Endothelial cell of umbilical vein (primary cell): ENCODE measurements at regions not wholly inside any gene's neighbourhood (a gene's known extent, or its start where the extent isn't known, plus 50 kb on each side); places are given as distances from the start of the nearest gene placed in this dataset.

Experiments
- BruUV-seq: library from RNA; stranded (reverse); fragments of 400-500 nt; replicated peaks from 2 replicates; lab custom pipeline; 2021; lab: Mats Ljungman, UMichigan
- CTCF ChIA-PET: fragments of 300-600, 350-600 bp; sonication (Branson Sonifier 250); formaldehyde crosslinking; loops from one replicate; lab custom pipeline; 2021; ENCODE audit warnings: antibody characterized with exemption, inconsistent platforms; lab: Charles Lee
- POLR2A ChIA-PET: fragments of 300-600, 350-600 bp; sonication (Branson Sonifier 250); formaldehyde crosslinking; loops from one replicate; lab custom pipeline; 2021; ENCODE audit warnings: antibody characterized with exemption, inconsistent platforms; lab: Charles Lee
- DNase-seq: peaks from one replicate; pipeline ENCODE4 v3.0.0-alpha.2; 2011; ENCODE audit warnings: low read depth, low spot score
- FAIRE-seq: peaks from 2 replicates; lab custom pipeline; 2011; peaks lifted over from hg19 to GRCh38; lab: Jason Lieb, UNC
- H2AFZ ChIP-seq: 2 replicates; pipeline ENCODE4 v1.6.0; 2012; ENCODE audit warnings: low read depth, low read length, control low read depth, inconsistent platforms
- H3K27ac ChIP-seq: 2 replicates; pipeline ENCODE4 v1.5.1; 2011; ENCODE audit warnings: low read depth, mild to moderate bottlenecking, control low read depth, low read length, moderate library complexity; ENCODE audit not compliant: insufficient read depth
- H3K27me3 ChIP-seq, 2 experiments: 2 replicates each; pipeline versions ENCODE4 v1.6.0 to v1.6.1; 2011; ENCODE audit warnings: low read length in 2 of 2, mixed read lengths in 1 of 2; ENCODE audit not compliant: control insufficient read depth in 2 of 2, insufficient read depth in 2 of 2
- H3K36me3 ChIP-seq, 2 experiments: 2 replicates in 1 of 2; 3 replicates in 1 of 2; pipeline ENCODE4 v1.5.1; 2011; ENCODE audit warnings: low read length in 2 of 2, mild to moderate bottlenecking in 1 of 2, moderate library complexity in 1 of 2; ENCODE audit not compliant: control insufficient read depth in 2 of 2, insufficient read depth in 2 of 2; ENCODE audit errors: extremely low read depth in 1 of 2
- H3K4me1 ChIP-seq: 3 replicates; pipeline ENCODE4 v1.5.1; 2011; ENCODE audit warnings: mild to moderate bottlenecking, low read length; ENCODE audit not compliant: control insufficient read depth, insufficient read depth; ENCODE audit errors: extremely low read depth
- H3K4me2 ChIP-seq: 2 replicates; pipeline ENCODE4 v1.6.1; 2011; ENCODE audit warnings: low read length, control low read depth, mixed read lengths; ENCODE audit not compliant: insufficient read depth
- H3K4me3 ChIP-seq, 3 experiments: fragments of 200-600 bp in 1 of 3; sonication (generic), shearing (Covaris generic) in 1 of 3; replicated peaks in 1 of 3; 2 replicates each; pipeline ENCODE4 v1.5.1; 2011 to 2016; ENCODE audit warnings: control low read depth in 3 of 3, low read length in 3 of 3, mild to moderate bottlenecking in 2 of 3, inconsistent platforms in 1 of 3, low read depth in 1 of 3, moderate library complexity in 1 of 3; ENCODE audit not compliant: insufficient read depth in 1 of 3
- H3K79me2 ChIP-seq: 2 replicates; pipeline ENCODE4 v1.6.0; 2012; ENCODE audit warnings: low read length, inconsistent platforms; ENCODE audit not compliant: control insufficient read depth, insufficient read depth
- H3K9ac ChIP-seq: replicated peaks from 2 replicates; pipeline ENCODE3; 2011; ENCODE audit warnings: low read length, control low read depth; ENCODE audit not compliant: insufficient read depth; ENCODE audit errors: extremely low read depth
- H3K9me1 ChIP-seq: replicated peaks from 3 replicates; pipeline ENCODE4 v1.6.0; 2011; ENCODE audit warnings: mild to moderate bottlenecking, low read length; ENCODE audit not compliant: control insufficient read depth, insufficient read depth; ENCODE audit errors: extremely low read depth
- H3K9me3 ChIP-seq: replicated peaks from 2 replicates; pipeline ENCODE4 v1.5.1; 2012; ENCODE audit warnings: low read length, inconsistent platforms; ENCODE audit not compliant: control insufficient read depth, insufficient read depth
- H4K20me1 ChIP-seq: replicated peaks from 2 replicates; pipeline ENCODE3; 2011; ENCODE audit warnings: mild to moderate bottlenecking, low read length; ENCODE audit not compliant: control insufficient read depth, insufficient read depth; ENCODE audit errors: extremely low read depth
- CTCF ChIP-seq, 2 donors: IDR thresholded peaks; 1 replicate in 1 of 2; 2 replicates in 1 of 2; pipeline ENCODE4 v1.5.1; 2011; ENCODE audit warnings: low read length in 2 of 2, mild to moderate bottlenecking in 2 of 2, moderate library complexity in 2 of 2, control low read depth in 1 of 2, inconsistent platforms in 1 of 2, low read depth in 1 of 2; ENCODE audit not compliant: insufficient read depth in 1 of 2; ENCODE audit errors: extremely low read depth in 1 of 2
- EZH2 ChIP-seq: IDR thresholded peaks from 2 replicates; pipeline ENCODE4 v1.6.1; 2012; ENCODE audit warnings: borderline replicate concordance, low read depth, mild to moderate bottlenecking, moderate library complexity, low read length, inconsistent platforms; ENCODE audit not compliant: severe bottlenecking
- FOS ChIP-seq: IDR thresholded peaks from 2 replicates; pipeline ENCODE4 v1.6.1; 2011; ENCODE audit warnings: mild to moderate bottlenecking, low read length, moderate library complexity, borderline replicate concordance; ENCODE audit not compliant: insufficient read depth
- GATA2 ChIP-seq: IDR thresholded peaks from 2 replicates; pipeline ENCODE4 v1.7.0; 2011; ENCODE audit warnings: low read depth, mild to moderate bottlenecking, moderate library complexity, mixed read lengths, low read length; ENCODE audit not compliant: insufficient read length, insufficient read depth
- JUN ChIP-seq: IDR thresholded peaks from 2 replicates; pipeline ENCODE4 v1.6.1; 2011; ENCODE audit warnings: borderline replicate concordance, low read depth; ENCODE audit not compliant: insufficient read length, insufficient read depth
- MAX ChIP-seq: IDR thresholded peaks from 2 replicates; pipeline ENCODE4 v1.6.1; 2011; ENCODE audit not compliant: insufficient read depth, insufficient read length
- MYC ChIP-seq: IDR thresholded peaks from one replicate; pipeline ENCODE4 v1.6.1; 2011; ENCODE audit warnings: mild to moderate bottlenecking, low read depth, low read length
- POLR2A ChIP-seq: IDR thresholded peaks from 2 replicates; pipeline ENCODE4 v1.6.1; 2012; ENCODE audit warnings: low read depth, mild to moderate bottlenecking, control low read depth, low read length
- POLR2AphosphoS5 ChIP-seq: IDR thresholded peaks from 2 replicates; pipeline ENCODE4 v1.6.1; 2012; ENCODE audit warnings: low read depth, mild to moderate bottlenecking, control low read depth, low read length, moderate library complexity; ENCODE audit not compliant: insufficient read depth
- dilution Hi-C: fragments of 300-500 bp; cut with MboI; formaldehyde crosslinking; loops from one replicate; pipeline ENCODE4 v1.15.0; 2019; ENCODE audit warnings: low sequenced_read_pairs; ENCODE audit not compliant: extremely low pct_ligation_motif_present
- intact Hi-C: fragments of 100-400 bp; cut with micrococcal nuclease; formaldehyde crosslinking; loops from one replicate; pipeline ENCODE4 v1.10.0; 2022

DNA sequence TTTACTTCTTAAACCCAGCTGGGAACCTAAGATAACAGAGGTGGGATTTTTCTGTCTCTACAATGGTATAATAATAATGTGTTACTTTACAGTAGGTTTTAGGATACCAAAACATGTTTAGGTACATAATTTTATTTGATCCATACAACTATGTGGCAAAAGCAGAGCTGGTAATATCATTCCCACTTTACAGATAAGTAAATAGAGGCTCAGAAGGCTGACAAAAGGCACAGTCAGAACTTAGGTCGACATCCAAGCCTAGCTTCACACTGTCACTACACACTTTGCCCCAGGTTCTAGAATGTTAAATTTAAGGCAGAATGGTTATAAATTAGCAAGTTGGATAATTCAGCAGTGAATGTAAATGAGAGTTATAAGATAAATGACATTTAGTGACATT is 189.6 kb upstream of the PARD3B start:
- no peak for TF ChIP-seq FOS
- Histone ChIP-seq H3K9ac (no peak overlapping the region), H3K27ac (no peak overlapping the region), H3K36me3 (no peaks in the 10 kb centered on the region), H3K9me3 (no peaks in the 10 kb centered on the region), H3K9me1 (no peaks in the 10 kb centered on the region), H4K20me1 (no peaks in the 10 kb centered on the region), H3K4me3 (no peak overlapping the region), H3K79me2 (no peaks in the 10 kb centered on the region), H3K27me3 (no peaks in the 10 kb centered on the region), H2AFZ (no peak overlapping the region), H3K4me2 (no peak overlapping the region), H3K4me1 (peaks cover 7% of the 10 kb centered on the region)
- dilution Hi-C loops: no loop called here
- no TSS peak for BruUV-seq
- DNase-seq (no peak), FAIRE-seq (no peak)
- CTCF ChIA-PET: no interaction called here
- intact Hi-C loops: no loop called here
- POLR2A ChIA-PET: no interaction called here

DNA sequence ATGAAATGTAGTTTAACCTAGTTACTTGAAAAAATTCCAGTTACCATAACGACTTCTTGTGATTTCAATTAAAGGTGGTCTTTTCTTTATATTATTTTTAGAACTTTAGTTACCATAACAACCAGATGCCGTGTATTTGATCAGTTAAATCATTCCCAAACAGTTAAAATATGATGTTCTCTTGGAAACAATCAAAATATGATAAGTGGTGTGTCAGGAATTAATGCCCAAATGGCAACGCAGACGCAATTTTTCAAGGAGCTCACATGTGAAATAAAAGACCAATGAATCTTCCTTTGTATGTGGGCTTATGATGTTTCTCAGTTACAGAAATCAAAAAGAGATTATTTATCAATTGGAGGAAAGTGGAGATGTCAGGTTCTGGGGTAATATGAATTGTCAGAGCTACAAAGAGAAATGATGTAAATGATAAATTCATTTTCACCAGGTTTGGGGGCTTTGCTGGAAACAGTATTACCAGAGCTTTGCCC is 189.1 kb upstream of the PARD3B start:
- Histone ChIP-seq H2AFZ (no peak overlapping the region), H4K20me1 (no peaks in the 10 kb centered on the region), H3K4me3 (no peak overlapping the region), H3K9me1 (no peaks in the 10 kb centered on the region), H3K27me3 (no peaks in the 10 kb centered on the region), H3K36me3 (no peaks in the 10 kb centered on the region), H3K4me2 (no peak overlapping the region), H3K4me1 (peaks cover 7% of the 10 kb centered on the region), H3K9ac (no peak overlapping the region), H3K9me3 (no peaks in the 10 kb centered on the region), H3K79me2 (no peaks in the 10 kb centered on the region), H3K27ac (no peak overlapping the region)
- no TSS peak for BruUV-seq
- ChIA-PET POLR2A (no interaction called here), CTCF (no interaction called here)
- dilution Hi-C loops (no loop called here), intact Hi-C loops (no loop called here)
- TF ChIP-seq FOS (no peak), CTCF (IDR thresholded peaks at IDR 0.05; ENCODE audit: extremely low read depth in 1 of 2, insufficient read depth in 1 of 2, low read depth in 1 of 2, low read length in 2 of 2) (no peak), GATA2 (no peak), POLR2AphosphoS5 (no peak), POLR2A (no peak), JUN (no peak), EZH2 (no peak), MAX (no peak), MYC (no peak)
- DNase-seq (no peak), FAIRE-seq (no peak)
